MM.1S (cell line): ENCODE measurements at regions not wholly inside any gene's neighbourhood (a gene's known extent, or its start where the extent isn't known, plus 50 kb on each side); places are given as distances from the start of the nearest gene placed in this dataset.
"Not testable (repeated sequence)": the region's sequence is repeated elsewhere in the genome, so short reads cannot be mapped to it uniquely, and the experiment has no call there.

ENCODE experiments used
- DNase-seq: peaks from one replicate; pipeline ENCODE4 v3.0.0-alpha.2; 2015
- H2AFZ ChIP-seq: fragments of 300-600 bp; sonication (generic); 2 replicates; pipeline ENCODE4 v1.6.0; 2016; ENCODE audit warnings: antibody characterized with exemption, low read length
- H3F3A ChIP-seq: fragments of 300-600 bp; sonication (generic); 2 replicates; pipeline ENCODE4 v1.6.1; 2016; ENCODE audit warnings: mild to moderate bottlenecking, antibody characterized with exemption, low read length, moderate library complexity, mixed read lengths; ENCODE audit not compliant: insufficient read depth
- H3K27ac ChIP-seq: fragments of 300-600 bp; sonication (generic); 2 replicates; pipeline ENCODE4 v1.5.1; 2016; ENCODE audit warnings: mild to moderate bottlenecking, low read length
- H3K27me3 ChIP-seq: fragments of 300-600 bp; sonication (generic); replicated peaks from 2 replicates; pipeline ENCODE4 v1.6.0; 2016; ENCODE audit warnings: low read length; ENCODE audit not compliant: insufficient read depth
- H3K36me3 ChIP-seq: fragments of 300-600 bp; sonication (generic); replicated peaks from 2 replicates; pipeline ENCODE4 v1.6.1; 2016; ENCODE audit warnings: mild to moderate bottlenecking, low read length, mixed read lengths; ENCODE audit not compliant: insufficient read depth
- H3K4me1 ChIP-seq: fragments of 300-600 bp; sonication (generic); 2 replicates; pipeline ENCODE4 v1.6.1; 2016; ENCODE audit warnings: low read length, mixed read lengths
- H3K4me2 ChIP-seq: fragments of 300-600 bp; sonication (generic); 2 replicates; pipeline ENCODE4 v1.6.0; 2016; ENCODE audit warnings: low read depth, low read length
- H3K4me3 ChIP-seq: fragments of 300-600 bp; sonication (generic); 2 replicates; pipeline ENCODE4 v1.5.1; 2016; ENCODE audit warnings: low read length, mixed read lengths
- H3K79me2 ChIP-seq: fragments of 300-600 bp; sonication (generic); 2 replicates; pipeline ENCODE4 v1.6.1; 2016; ENCODE audit warnings: mixed run types, low read length, mixed read lengths
- H3K9ac ChIP-seq: fragments of 300-600 bp; sonication (generic); 2 replicates; pipeline ENCODE4 v1.6.1; 2016; ENCODE audit warnings: low read length, mixed read lengths
- H3K9me2 ChIP-seq: fragments of 300-600 bp; sonication (generic); replicated peaks from 2 replicates; pipeline ENCODE4 v1.6.1; 2016; ENCODE audit warnings: mild to moderate bottlenecking, low read length, mixed read lengths; ENCODE audit not compliant: insufficient read depth
- H3K9me3 ChIP-seq: fragments of 300-600 bp; sonication (generic); replicated peaks from 2 replicates; pipeline ENCODE4 v1.6.1; 2016; ENCODE audit warnings: mild to moderate bottlenecking, low read length, mixed read lengths; ENCODE audit not compliant: insufficient read depth
- H4K20me1 ChIP-seq: fragments of 300-600 bp; sonication (generic); 2 replicates; pipeline ENCODE4 v1.6.1; 2016; ENCODE audit warnings: mild to moderate bottlenecking, low read length, moderate library complexity, mixed read lengths; ENCODE audit not compliant: insufficient read depth
- CTCF ChIP-seq: fragments of 300-600 bp; sonication (generic); IDR thresholded peaks from 2 replicates; pipeline ENCODE4 v1.5.1; 2016; ENCODE audit warnings: antibody characterized with exemption, low read length, mixed read lengths
- EZH2 ChIP-seq: fragments of 300-600 bp; sonication (generic); optimal IDR thresholded peaks from 2 replicates; pipeline ENCODE3; 2017; ENCODE audit warnings: low read depth, mild to moderate bottlenecking, antibody characterized with exemption, low read length, mixed read lengths
- EZH2phosphoT487 ChIP-seq: fragments of 300-600 bp; sonication (generic); IDR thresholded peaks from 2 replicates; pipeline ENCODE4 v1.6.1; 2018; ENCODE audit warnings: antibody characterized with exemption, low read length

- TF ChIP-seq EZH2 (no peak), EZH2phosphoT487 (no peak), CTCF (no peak)
- Histone ChIP-seq H3K36me3 (no peaks in the 10 kb centered on the region), H3K9me3 (no peaks in the 10 kb centered on the region), H3K4me2 (no peak overlapping the region), H3K4me1 (no peaks in the 10 kb centered on the region), H3F3A (no peaks in the 10 kb centered on the region), H3K79me2 (no peaks in the 10 kb centered on the region), H3K4me3 (no peak overlapping the region), H3K9ac (no peak overlapping the region), H3K27ac (no peak overlapping the region), H3K9me2 (no peaks in the 10 kb centered on the region), H2AFZ (no peak overlapping the region), H3K27me3 (no peaks in the 10 kb centered on the region), H4K20me1 (no peaks in the 10 kb centered on the region)
- DNase-seq, result no peak
Observed at GRCh38 chr5:30500513-30500912, 693.0 kb upstream of the CDH6 start.

- H3K79me2 ChIP-seq, result no peaks in the 10 kb centered on the region
- H3K9me2 ChIP-seq, result no peaks in the 10 kb centered on the region
- no peaks in the 10 kb centered on the region for H3F3A ChIP-seq
- H3K27me3 ChIP-seq, result no peaks in the 10 kb centered on the region
- H3K4me3 ChIP-seq, result no peak overlapping the region
- TF ChIP-seq CTCF (no peak), EZH2phosphoT487 (no peak)
- no peaks in the 10 kb centered on the region for H4K20me1 ChIP-seq
- no peak overlapping the region for H3K4me2 ChIP-seq
- no peak overlapping the region for H3K27ac ChIP-seq
- DNase-seq, result no peak
- no peaks in the 10 kb centered on the region for H3K4me1 ChIP-seq
- H3K9me3 ChIP-seq, result no peaks in the 10 kb centered on the region
- no peaks in the 10 kb centered on the region for H3K36me3 ChIP-seq
- no peak overlapping the region for H3K9ac ChIP-seq
- no peak overlapping the region for H2AFZ ChIP-seq
Observed at GRCh38 chr5:30499402-30499801, 694.1 kb upstream of the CDH6 start.

- no peak for TF ChIP-seq CTCF
- no peak for TF ChIP-seq EZH2phosphoT487
- TF ChIP-seq EZH2, result no peak
- H3K9ac ChIP-seq, result no peak overlapping the region
- no peaks in the 10 kb centered on the region for H3F3A ChIP-seq
- H3K79me2 ChIP-seq, result no peaks in the 10 kb centered on the region
- H3K4me2 ChIP-seq, result no peak overlapping the region
- no peaks in the 10 kb centered on the region for H3K9me2 ChIP-seq
- no peak overlapping the region for H3K27ac ChIP-seq
- H4K20me1 ChIP-seq, result no peaks in the 10 kb centered on the region
- no peaks in the 10 kb centered on the region for H3K36me3 ChIP-seq
- no peak overlapping the region for H3K4me3 ChIP-seq
- no peak for DNase-seq
- H3K9me3 ChIP-seq, result no peaks in the 10 kb centered on the region
- H3K27me3 ChIP-seq, result no peaks in the 10 kb centered on the region
- no peaks in the 10 kb centered on the region for H3K4me1 ChIP-seq
- H2AFZ ChIP-seq, result no peak overlapping the region
Observed at GRCh38 chr5:30498972-30499371, 694.5 kb upstream of the CDH6 start.

GRCh38 chr5:30498509-30498908 is 695.0 kb upstream of the CDH6 start:
- not testable (repeated sequence) for H3F3A ChIP-seq, H3K9me3 ChIP-seq, DNase-seq, H3K36me3 ChIP-seq, H2AFZ ChIP-seq, H3K9me2 ChIP-seq, H3K27ac ChIP-seq, H3K9ac ChIP-seq, H3K27me3 ChIP-seq, H3K79me2 ChIP-seq, H3K4me2 ChIP-seq, H3K4me1 ChIP-seq, H4K20me1 ChIP-seq, H3K4me3 ChIP-seq

- H3K36me3 ChIP-seq, H3K4me1 ChIP-seq, H4K20me1 ChIP-seq, H3K9ac ChIP-seq, H3F3A ChIP-seq, H3K9me3 ChIP-seq, H3K4me3 ChIP-seq, DNase-seq, H3K27ac ChIP-seq, H3K9me2 ChIP-seq, H2AFZ ChIP-seq, H3K27me3 ChIP-seq, H3K79me2 ChIP-seq, H3K4me2 ChIP-seq: not testable (repeated sequence)
Observed at GRCh38 chr5:30494113-30494512, 699.4 kb upstream of the CDH6 start.
